ENCODE measurements at regions not wholly inside any gene's neighbourhood (a gene's known extent, or its start where the extent isn't known, plus 50 kb on each side); places are given as distances from the start of the nearest gene placed in this dataset.

DNA sequence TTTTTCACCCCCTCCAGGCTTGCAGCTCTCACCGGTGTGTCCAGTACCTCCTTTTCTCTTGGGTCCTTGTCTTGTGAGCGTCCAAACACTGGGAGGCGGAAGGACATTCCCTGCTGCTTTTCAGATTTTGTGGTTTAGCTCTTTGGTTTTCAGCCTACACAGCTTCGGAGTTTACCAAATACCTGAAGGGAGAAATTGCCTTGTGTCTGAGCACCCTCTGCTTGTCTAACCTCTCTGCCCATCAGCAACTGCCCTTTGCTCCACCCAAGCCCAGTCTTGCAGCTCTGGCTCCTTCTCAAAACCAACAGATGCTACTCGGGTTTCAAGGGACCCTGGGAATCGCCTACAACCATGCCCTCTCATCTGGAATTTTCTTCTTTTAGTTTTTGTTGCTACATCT, 519.1 kb upstream of the IGFBP3 start:
- TF ChIP-seq POLR2A (IDR thresholded peaks at IDR 0.05; ENCODE audit: borderline replicate concordance, extremely low read depth, insufficient read depth, insufficient read length) (no peak), SRF (IDR thresholded peaks at IDR 0.05; ENCODE audit: low read depth) (no peak), YY1 (IDR thresholded peaks at IDR 0.05; ENCODE audit: extremely low read depth, insufficient replicate concordance, low read depth, low read length) (no peak), SIN3A (IDR thresholded peaks at IDR 0.05; ENCODE audit: low read depth) (no peak), JUND (IDR thresholded peaks at IDR 0.05) (no peak), RAD21 (IDR thresholded peaks at IDR 0.05; ENCODE audit: low read depth) (no peak), TCF7L2 (IDR thresholded peaks at IDR 0.05; ENCODE audit: borderline replicate concordance, extremely low read depth, insufficient read depth, insufficient read length) (no peak), SP1 (IDR thresholded peaks at IDR 0.05; ENCODE audit: low read depth) (no peak)
- TF ChIP-seq, protein P1, sequence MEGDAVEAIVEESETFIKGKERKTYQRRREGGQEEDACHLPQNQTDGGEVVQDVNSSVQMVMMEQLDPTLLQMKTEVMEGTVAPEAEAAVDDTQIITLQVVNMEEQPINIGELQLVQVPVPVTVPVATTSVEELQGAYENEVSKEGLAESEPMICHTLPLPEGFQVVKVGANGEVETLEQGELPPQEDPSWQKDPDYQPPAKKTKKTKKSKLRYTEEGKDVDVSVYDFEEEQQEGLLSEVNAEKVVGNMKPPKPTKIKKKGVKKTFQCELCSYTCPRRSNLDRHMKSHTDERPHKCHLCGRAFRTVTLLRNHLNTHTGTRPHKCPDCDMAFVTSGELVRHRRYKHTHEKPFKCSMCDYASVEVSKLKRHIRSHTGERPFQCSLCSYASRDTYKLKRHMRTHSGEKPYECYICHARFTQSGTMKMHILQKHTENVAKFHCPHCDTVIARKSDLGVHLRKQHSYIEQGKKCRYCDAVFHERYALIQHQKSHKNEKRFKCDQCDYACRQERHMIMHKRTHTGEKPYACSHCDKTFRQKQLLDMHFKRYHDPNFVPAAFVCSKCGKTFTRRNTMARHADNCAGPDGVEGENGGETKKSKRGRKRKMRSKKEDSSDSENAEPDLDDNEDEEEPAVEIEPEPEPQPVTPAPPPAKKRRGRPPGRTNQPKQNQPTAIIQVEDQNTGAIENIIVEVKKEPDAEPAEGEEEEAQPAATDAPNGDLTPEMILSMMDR (IDR thresholded peaks at IDR 0.05 in 2 of 3, conservative IDR thresholded peaks at IDR 0.05 in 1 of 3; ENCODE audit: borderline replicate concordance in 1 of 3, insufficient read depth in 1 of 3, low read depth in 2 of 3, low read length in 2 of 3): no peak
- TF ChIP-seq, protein P2, sequence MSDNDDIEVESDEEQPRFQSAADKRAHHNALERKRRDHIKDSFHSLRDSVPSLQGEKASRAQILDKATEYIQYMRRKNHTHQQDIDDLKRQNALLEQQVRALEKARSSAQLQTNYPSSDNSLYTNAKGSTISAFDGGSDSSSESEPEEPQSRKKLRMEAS (IDR thresholded peaks at IDR 0.05): no peak
- TF ChIP-seq, protein P3, sequence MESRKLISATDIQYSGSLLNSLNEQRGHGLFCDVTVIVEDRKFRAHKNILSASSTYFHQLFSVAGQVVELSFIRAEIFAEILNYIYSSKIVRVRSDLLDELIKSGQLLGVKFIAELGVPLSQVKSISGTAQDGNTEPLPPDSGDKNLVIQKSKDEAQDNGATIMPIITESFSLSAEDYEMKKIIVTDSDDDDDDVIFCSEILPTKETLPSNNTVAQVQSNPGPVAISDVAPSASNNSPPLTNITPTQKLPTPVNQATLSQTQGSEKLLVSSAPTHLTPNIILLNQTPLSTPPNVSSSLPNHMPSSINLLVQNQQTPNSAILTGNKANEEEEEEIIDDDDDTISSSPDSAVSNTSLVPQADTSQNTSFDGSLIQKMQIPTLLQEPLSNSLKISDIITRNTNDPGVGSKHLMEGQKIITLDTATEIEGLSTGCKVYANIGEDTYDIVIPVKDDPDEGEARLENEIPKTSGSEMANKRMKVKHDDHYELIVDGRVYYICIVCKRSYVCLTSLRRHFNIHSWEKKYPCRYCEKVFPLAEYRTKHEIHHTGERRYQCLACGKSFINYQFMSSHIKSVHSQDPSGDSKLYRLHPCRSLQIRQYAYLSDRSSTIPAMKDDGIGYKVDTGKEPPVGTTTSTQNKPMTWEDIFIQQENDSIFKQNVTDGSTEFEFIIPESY (IDR thresholded peaks at IDR 0.05; ENCODE audit: extremely low read depth, insufficient replicate concordance, low read length): no peak
- TF ChIP-seq, protein P4, sequence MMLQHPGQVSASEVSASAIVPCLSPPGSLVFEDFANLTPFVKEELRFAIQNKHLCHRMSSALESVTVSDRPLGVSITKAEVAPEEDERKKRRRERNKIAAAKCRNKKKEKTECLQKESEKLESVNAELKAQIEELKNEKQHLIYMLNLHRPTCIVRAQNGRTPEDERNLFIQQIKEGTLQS (IDR thresholded peaks at IDR 0.05): no peak
